ENCODE measurements at regions not wholly inside any gene's neighbourhood (a gene's known extent, or its start where the extent isn't known, plus 50 kb on each side); places are given as distances from the start of the nearest gene placed in this dataset.
A peak's percentile ranks its signal among the peaks of the same experiment; 100 is the strongest.
"Not testable (repeated sequence)": the region's sequence is repeated elsewhere in the genome, so short reads cannot be mapped to it uniquely, and the experiment has no call there.

- no peak for DNase-seq
These were observed 334.0 kb upstream of the KCNMB2 start for GRCh38 chr3:178202194-178202593.

DNA sequence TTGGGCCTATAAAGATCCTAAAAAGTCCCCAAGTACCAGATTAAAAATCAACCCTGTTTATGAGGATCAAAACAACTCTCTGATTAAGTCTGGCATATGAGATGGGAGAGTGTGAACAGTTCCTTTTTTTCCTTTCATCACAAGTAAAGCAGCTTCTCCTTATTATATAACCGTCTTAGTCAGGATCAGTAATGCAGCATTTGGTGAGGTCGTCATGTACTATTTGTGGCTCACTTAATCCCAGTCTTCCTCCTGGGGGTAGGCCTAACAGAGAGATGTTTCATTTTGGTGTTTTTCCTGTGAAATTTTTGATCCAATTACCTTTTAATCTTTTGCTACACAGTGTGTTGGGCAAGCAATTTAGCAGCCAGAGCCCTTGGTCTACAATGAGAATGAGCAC, 333.1 kb upstream of the KCNMB2 start:
- DNase-seq = peak; percentile 83

- DNase-seq = no peak
These were observed 332.6 kb upstream of the KCNMB2 start for GRCh38 chr3:178203650-178204049.

GRCh38 chr3:178205740-178206139, 330.5 kb upstream of the KCNMB2 start:
- no peak for DNase-seq

GRCh38 chr3:178206521-178206920, 329.7 kb upstream of the KCNMB2 start:
- DNase-seq = no peak

DNA sequence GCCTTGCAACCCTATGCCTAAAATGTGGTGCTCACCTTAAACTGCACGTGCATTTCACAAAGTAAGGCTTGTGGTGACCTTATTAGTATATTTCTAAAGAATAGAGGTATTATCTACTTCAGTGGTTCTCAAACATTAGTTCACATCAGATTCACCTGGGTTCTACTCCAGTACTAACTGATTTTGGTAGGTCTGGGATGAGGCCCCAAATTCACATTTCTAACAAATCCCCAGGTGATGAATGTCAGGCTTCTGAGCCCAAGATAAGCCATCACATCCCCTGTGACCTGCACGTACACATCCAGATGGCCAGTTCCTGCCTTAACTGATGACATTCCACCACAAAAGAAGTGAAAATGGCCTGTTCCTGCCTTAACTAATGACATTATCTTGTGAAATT, 329.1 kb upstream of the KCNMB2 start:
- not testable (repeated sequence) for DNase-seq

GRCh38 chr3:178207627-178208026, 328.6 kb upstream of the KCNMB2 start:
- not testable (repeated sequence) for DNase-seq

DNA sequence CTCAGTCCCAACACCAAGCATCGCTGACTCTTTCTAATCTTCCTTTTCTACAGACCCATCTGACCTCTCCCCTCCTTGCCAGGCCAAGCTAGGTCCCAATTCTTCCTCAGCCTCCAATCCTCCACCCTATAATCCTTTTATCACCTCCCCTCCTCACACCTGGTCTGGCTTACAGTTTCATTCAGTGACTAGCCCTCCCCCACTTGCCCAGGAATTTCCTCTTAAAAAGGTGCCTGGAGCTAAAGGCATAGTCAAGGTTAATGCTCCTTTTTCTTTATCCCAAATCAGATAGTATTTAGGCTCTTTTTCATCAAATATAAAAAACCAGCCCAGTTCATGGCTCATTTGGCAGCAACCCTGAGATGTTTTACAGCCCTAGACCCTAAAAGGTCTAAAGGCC, 327.1 kb upstream of the KCNMB2 start:
- not testable (repeated sequence) for DNase-seq

GRCh38 chr3:178209618-178210017, 326.6 kb upstream of the KCNMB2 start:
- not testable (repeated sequence) for DNase-seq

GRCh38 chr3:178211086-178211485, 325.1 kb upstream of the KCNMB2 start:
- DNase-seq = not testable (repeated sequence)

GRCh38 chr3:178217479-178217878, 318.8 kb upstream of the KCNMB2 start:
- no peak for DNase-seq

DNA sequence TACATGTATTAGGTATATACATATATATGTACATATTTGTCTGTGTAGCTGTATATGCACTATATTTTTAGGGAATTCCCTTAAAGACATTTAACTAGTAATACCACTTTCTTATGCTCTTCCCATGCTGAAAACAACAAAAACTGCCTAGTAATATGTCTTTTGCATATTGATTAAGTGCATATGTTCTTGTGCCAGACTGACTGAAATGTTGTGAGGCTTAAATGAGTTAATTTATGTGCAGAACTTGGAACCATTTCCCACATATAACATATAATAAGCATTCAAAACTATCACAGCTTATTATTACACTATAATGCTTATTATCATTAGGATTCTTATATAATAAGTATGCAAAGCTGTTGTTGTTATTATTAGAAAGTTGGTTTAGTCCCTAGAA, 318.0 kb upstream of the KCNMB2 start:
- DNase-seq = no peak

DNA sequence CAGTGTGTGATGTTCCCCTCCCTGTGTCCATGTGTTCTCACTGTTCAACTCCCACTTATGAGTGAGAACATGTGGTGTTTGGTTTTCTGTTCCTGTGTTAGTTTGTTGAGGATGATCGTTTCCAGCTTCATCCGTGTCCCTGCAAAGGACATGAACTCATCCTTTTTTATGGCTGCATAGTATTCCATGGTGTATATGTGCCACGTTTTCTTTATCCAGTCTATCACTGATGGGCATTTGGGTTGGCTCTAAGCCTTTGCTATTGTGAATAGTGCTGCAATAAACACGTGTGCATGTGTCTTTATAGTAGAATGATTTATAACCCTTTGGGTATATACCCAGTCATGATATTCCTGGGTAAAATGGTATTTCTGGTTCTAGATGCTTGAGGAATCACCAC, 316.6 kb upstream of the KCNMB2 start:
- DNase-seq = not testable (repeated sequence)

DNA sequence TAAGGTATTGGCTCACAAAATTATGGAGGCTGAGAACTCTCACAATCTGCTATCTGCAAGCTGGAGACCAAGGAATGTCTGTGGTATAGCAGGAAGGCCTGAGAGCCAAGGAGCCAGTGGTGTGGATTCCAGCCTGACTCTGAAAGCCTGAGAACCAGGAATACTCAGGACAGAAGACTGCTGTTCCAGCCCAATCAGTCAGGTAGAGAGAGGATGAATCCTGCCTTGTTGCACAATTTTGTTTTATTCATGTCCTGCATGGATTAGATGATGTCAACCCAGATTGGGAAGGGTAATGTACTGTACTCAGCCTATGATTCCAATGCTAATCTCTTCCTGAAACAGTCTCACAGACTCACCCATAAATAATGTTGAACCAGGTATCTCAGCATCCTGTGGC, 312.4 kb upstream of the KCNMB2 start:
- DNase-seq = no peak

GRCh38 chr3:178226094-178226493, 310.1 kb upstream of the KCNMB2 start:
- no peak for DNase-seq

- DNase-seq = no peak
These were observed 304.6 kb upstream of the KCNMB2 start for GRCh38 chr3:178231645-178232044.

- DNase-seq = no peak
These were observed 302.7 kb upstream of the KCNMB2 start for GRCh38 chr3:178233371-178234071.

- no peak for DNase-seq
These were observed 299.5 kb upstream of the KCNMB2 start for GRCh38 chr3:178236555-178237277.

DNA sequence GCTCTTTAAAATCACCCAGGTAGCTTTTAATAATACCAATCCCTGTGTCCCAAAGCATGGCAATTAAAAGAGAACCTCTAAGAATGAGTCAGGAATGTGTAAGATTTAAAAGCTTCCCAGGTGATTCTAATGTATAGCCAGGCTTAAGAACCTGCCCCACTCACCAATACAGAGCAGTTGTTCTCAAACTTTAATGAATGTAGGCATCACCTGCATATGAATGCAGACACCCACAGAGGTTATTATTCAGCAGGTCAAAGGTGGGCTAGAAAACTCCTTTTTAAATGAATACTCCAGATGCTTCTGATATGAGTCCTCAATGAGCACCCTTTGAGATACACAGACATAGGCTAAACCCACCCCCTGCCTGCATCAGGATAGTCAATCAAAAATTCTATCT, 298.1 kb upstream of the KCNMB2 start:
- no peak for DNase-seq

GRCh38 chr3:178244733-178245709, 291.2 kb upstream of the KCNMB2 start:
- no peak for DNase-seq

GRCh38 chr3:178246004-178246403, 290.2 kb upstream of the KCNMB2 start:
- DNase-seq = no peak

DNA sequence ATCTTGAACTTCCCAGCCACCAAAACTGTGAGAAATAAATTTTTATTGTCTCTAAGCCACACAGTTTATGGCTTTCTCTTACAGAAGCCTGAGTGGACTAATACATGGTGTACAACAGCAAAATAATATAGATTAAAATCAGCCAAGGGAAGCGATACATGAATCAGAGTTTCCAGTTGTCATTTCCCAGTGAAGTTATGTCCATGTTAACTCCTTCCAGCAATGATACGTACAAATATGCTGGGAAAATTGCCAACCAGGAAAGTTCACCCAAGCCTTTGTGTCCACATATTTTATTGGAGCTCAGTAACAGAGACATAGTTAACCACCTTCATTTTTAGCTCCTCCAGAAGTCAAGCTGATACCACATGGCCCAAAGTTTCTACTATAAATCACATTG, 280.9 kb upstream of the KCNMB2 start:
- no peak for DNase-seq

DNA sequence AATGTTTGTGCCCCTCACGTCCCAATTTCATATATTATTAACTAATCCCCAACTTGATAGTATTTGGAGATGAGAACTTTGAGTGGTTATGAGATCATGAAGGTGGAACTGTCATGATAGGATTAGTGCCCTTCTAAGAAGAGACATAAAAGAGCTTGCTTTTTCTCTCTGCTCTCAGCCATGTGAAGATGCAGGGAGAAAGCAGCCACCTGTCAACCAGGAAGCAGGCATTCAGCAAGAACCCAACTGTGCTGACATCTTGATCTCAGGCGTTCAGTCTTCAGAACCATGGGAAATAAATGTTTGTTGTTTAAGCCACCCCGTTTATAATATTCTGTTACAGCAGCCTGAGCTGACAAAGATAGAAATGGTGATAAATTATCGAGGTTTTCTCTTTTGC, 278.7 kb upstream of the KCNMB2 start:
- no peak for DNase-seq
